ENCODE measurements at regions not wholly inside any gene's neighbourhood (a gene's known extent, or its start where the extent isn't known, plus 50 kb on each side); places are given as distances from the start of the nearest gene placed in this dataset.

DNA sequence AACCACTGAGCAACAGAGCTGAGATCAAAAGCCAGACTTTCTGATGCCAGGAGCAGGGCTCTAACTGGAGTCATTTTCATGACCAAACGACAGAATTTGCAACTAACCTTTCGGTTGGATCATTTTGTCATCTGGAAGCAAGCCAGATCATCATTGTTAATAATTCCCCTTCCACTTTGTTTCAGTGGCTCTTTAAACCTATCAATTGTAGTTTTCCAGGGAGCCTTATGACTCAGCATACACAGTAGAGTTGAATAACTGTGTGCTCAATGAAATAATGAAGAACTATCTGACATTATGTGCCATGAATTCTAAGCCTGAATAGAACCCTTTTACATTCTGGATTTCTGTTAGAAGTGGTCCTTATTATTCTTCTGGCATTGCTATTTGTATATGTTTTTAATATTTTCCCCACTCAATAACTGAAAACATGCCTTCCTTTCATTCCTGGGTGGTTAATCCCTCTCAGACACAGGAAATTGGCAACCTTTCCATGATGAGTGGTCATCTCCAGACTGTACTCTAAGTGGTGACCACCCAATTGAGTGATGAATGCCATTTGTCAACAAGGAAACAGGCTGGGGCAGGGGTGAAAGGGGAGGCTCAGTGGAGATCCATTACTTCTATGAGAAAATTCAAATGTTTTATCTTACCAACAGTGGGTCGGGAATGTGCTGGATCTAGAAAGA is 431.8 kb downstream of the BCOR start:
- no peaks in the 10 kb centered on the region for H3K36me3 Mint-ChIP-seq
- WGBS (ENCODE audit: insufficient coverage) = 92% methylated on average over 3 of the region's 3 CpGs
- no peaks in the 10 kb centered on the region for H3K9me3 Mint-ChIP-seq
- no peaks in the 10 kb centered on the region for H3K27me3 Mint-ChIP-seq (ENCODE audit: low read depth in 2 of 2)
- intact Hi-C loops (cut with micrococcal nuclease) = no loop called here
- DNase-seq = no peak
- H3K36me3 ChIP-seq (ENCODE audit: control insufficient read depth, insufficient read depth, low read length) = no peaks in the 10 kb centered on the region
- no peak overlapping the region for H3K27ac Mint-ChIP-seq
- H3K27ac ChIP-seq (ENCODE audit: low read length) = no peak overlapping the region
- ATAC-seq = no peak
- no peak overlapping the region for H3K4me3 Mint-ChIP-seq
- no peaks in the 10 kb centered on the region for H3K9me3 ChIP-seq (ENCODE audit: control insufficient read depth, insufficient read depth, low read length)
- no peaks in the 10 kb centered on the region for H3K27me3 ChIP-seq (ENCODE audit: control insufficient read depth, insufficient read depth, low read length)
- no peaks in the 10 kb centered on the region for H3K4me1 ChIP-seq (ENCODE audit: control insufficient read depth, insufficient read depth, low read length)
- H3K4me1 Mint-ChIP-seq = no peaks in the 10 kb centered on the region
- no peak for TF ChIP-seq CTCF (IDR thresholded peaks at IDR 0.05)
- H3K4me3 ChIP-seq (ENCODE audit: low read length) = no peak overlapping the region

DNA sequence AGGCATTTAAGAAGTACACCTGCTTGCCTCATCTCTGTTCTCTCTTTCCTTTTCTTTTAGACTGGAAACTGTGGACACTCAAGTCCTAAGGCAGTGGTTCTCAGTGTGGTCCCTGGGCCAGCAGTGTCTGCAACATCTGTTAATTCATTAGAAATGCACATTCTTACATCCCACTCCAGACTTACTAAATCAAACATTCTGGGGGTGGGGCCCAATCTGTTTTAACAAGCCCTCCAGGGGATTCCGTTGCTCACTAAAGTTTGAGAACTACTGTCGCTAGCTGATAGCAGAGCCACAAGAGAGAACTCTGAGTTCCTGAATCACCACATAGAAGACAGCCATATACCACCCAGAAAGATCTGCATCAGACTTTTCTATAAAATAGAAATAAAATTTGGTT is 430.6 kb downstream of the BCOR start:
- Mint-ChIP-seq H3K36me3 (no peaks in the 10 kb centered on the region), H3K9me3 (no peaks in the 10 kb centered on the region), H3K4me3 (no peak overlapping the region), H3K27ac (no peak overlapping the region), H3K27me3 (ENCODE audit: low read depth in 2 of 2) (peaks cover 4 to 9% of the 10 kb centered on the region in 2 donors), H3K4me1 (no peaks in the 10 kb centered on the region)
- Histone ChIP-seq H3K4me3 (ENCODE audit: low read length) (no peak overlapping the region), H3K9me3 (ENCODE audit: control insufficient read depth, insufficient read depth, low read length) (no peaks in the 10 kb centered on the region), H3K4me1 (ENCODE audit: control insufficient read depth, insufficient read depth, low read length) (no peaks in the 10 kb centered on the region), H3K36me3 (ENCODE audit: control insufficient read depth, insufficient read depth, low read length) (no peaks in the 10 kb centered on the region), H3K27me3 (ENCODE audit: control insufficient read depth, insufficient read depth, low read length) (no peaks in the 10 kb centered on the region), H3K27ac (ENCODE audit: low read length) (no peak overlapping the region)
- ATAC-seq = no peak
- intact Hi-C loops (cut with micrococcal nuclease) = no loop called here
- no peak for DNase-seq
- no peak for TF ChIP-seq CTCF (IDR thresholded peaks at IDR 0.05)
- WGBS (ENCODE audit: insufficient coverage) = 78% methylated on average over 1 of the region's 2 CpGs

GRCh38 chrX:39667736-39668482 is 429.8 kb downstream of the BCOR start:
- no peaks in the 10 kb centered on the region for H3K36me3 ChIP-seq (ENCODE audit: control insufficient read depth, insufficient read depth, low read length)
- Mint-ChIP-seq H3K4me3 (no peak overlapping the region), H3K9me3 (no peaks in the 10 kb centered on the region), H3K27me3 (ENCODE audit: low read depth in 2 of 2) (peaks cover 4 to 16% of the 10 kb centered on the region in 2 donors), H3K4me1 (no peaks in the 10 kb centered on the region), H3K36me3 (no peaks in the 10 kb centered on the region), H3K27ac (no peak overlapping the region)
- no peaks in the 10 kb centered on the region for H3K9me3 ChIP-seq (ENCODE audit: control insufficient read depth, insufficient read depth, low read length)
- H3K27ac ChIP-seq (ENCODE audit: low read length) = no peak overlapping the region
- 85% methylated on average over 8 of the region's 9 CpGs for WGBS (ENCODE audit: insufficient coverage)
- ATAC-seq (no peak), DNase-seq (no peak)
- H3K4me3 ChIP-seq (ENCODE audit: low read length) = no peak overlapping the region
- no peaks in the 10 kb centered on the region for H3K4me1 ChIP-seq (ENCODE audit: control insufficient read depth, insufficient read depth, low read length)
- intact Hi-C loops (cut with micrococcal nuclease) = no loop called here
- H3K27me3 ChIP-seq (ENCODE audit: control insufficient read depth, insufficient read depth, low read length) = no peaks in the 10 kb centered on the region
- TF ChIP-seq CTCF (IDR thresholded peaks at IDR 0.05) = no peak

Measured in natural killer cell (primary cell).